ENCODE measurements at regions not wholly inside any gene's neighbourhood (a gene's known extent, or its start where the extent isn't known, plus 50 kb on each side); places are given as distances from the start of the nearest gene placed in this dataset.

GRCh38 chr2:105610576-105611332, 134.0 kb upstream of the NCK2 start:
- Mint-ChIP-seq H3K4me1 (ENCODE audit: low read depth) (no peaks in the 10 kb centered on the region), H3K9me3 (no peaks in the 10 kb centered on the region), H3K27me3 (ENCODE audit: low read depth) (no peaks in the 10 kb centered on the region), H3K4me3 (no peak overlapping the region), H3K27ac (no peak overlapping the region), H3K36me3 (ENCODE audit: low read depth) (no peaks in the 10 kb centered on the region)
- DNase-seq = no peak
- intact Hi-C loops (cut with micrococcal nuclease) = no loop called here
- CTCF ChIA-PET = no interaction called here

- H3K4me1 Mint-ChIP-seq (ENCODE audit: low read depth) = no peaks in the 10 kb centered on the region
- H3K27me3 Mint-ChIP-seq (ENCODE audit: low read depth) = no peaks in the 10 kb centered on the region
- CTCF ChIA-PET = no interaction called here
- no peak overlapping the region for H3K27ac Mint-ChIP-seq
- H3K9me3 Mint-ChIP-seq = no peaks in the 10 kb centered on the region
- no peak for DNase-seq
- H3K4me3 Mint-ChIP-seq = no peak overlapping the region
- no peaks in the 10 kb centered on the region for H3K36me3 Mint-ChIP-seq (ENCODE audit: low read depth)
- intact Hi-C loops (cut with micrococcal nuclease) = no loop called here
These were observed 134.8 kb upstream of the NCK2 start for GRCh38 chr2:105609746-105610402.

GRCh38 chr2:105607920-105608504, 136.7 kb upstream of the NCK2 start:
- H3K36me3 Mint-ChIP-seq (ENCODE audit: low read depth) = no peaks in the 10 kb centered on the region
- DNase-seq = no peak
- no peaks in the 10 kb centered on the region for H3K9me3 Mint-ChIP-seq
- H3K4me1 Mint-ChIP-seq (ENCODE audit: low read depth) = no peaks in the 10 kb centered on the region
- no peak overlapping the region for H3K27ac Mint-ChIP-seq
- H3K4me3 Mint-ChIP-seq = no peak overlapping the region
- intact Hi-C loops (cut with micrococcal nuclease) = no loop called here
- no peaks in the 10 kb centered on the region for H3K27me3 Mint-ChIP-seq (ENCODE audit: low read depth)
- CTCF ChIA-PET = no interaction called here

DNA sequence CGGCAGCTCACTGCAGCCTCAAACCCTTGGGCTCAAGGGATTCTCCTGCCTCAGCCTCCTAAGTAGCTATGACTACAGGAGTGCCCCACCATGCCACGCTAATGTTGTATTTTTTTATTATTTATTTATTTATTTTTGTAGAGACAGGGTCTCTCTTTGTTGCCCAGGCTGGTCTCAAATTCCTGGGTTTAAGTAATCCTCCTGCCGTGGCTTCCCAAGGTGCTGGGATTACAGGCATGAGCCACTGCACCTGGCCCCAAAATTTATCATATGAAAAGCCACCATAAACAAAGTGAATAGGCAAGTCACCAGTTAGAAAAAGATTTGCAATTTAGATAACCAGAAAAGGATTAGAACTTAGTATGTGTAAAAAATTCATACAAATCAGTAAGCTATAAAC, 138.6 kb upstream of the NCK2 start:
- Mint-ChIP-seq H3K27ac (no peak overlapping the region), H3K9me3 (no peaks in the 10 kb centered on the region), H3K4me1 (ENCODE audit: low read depth) (no peaks in the 10 kb centered on the region), H3K4me3 (no peak overlapping the region), H3K27me3 (ENCODE audit: low read depth) (no peaks in the 10 kb centered on the region), H3K36me3 (ENCODE audit: low read depth) (no peaks in the 10 kb centered on the region)
- intact Hi-C loops (cut with micrococcal nuclease) = no loop called here
- CTCF ChIA-PET = no interaction called here
- no peak for DNase-seq

DNA sequence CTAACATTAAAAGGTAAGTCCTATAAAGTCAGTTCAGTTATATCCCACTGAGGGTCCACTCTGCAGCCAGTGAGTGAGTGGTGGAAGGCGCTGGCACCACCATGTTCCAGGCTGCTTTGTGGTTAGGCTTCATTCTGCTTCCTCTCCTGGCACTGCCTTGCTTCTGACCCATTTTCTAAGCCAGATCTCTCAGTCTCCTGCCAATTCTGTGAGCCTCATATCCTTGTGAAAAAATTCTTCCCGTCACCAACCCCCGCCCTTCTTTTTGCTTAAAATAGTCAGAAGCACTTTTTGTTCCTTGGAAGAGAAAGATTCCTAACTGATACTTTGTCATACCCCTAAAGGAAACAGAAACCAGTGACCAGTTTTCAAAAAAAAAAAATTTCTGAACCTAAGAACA, 139.8 kb upstream of the NCK2 start:
- Mint-ChIP-seq H3K4me1 (ENCODE audit: low read depth) (no peaks in the 10 kb centered on the region), H3K27me3 (ENCODE audit: low read depth) (no peaks in the 10 kb centered on the region), H3K36me3 (ENCODE audit: low read depth) (no peaks in the 10 kb centered on the region), H3K9me3 (no peaks in the 10 kb centered on the region), H3K4me3 (no peak overlapping the region), H3K27ac (no peak overlapping the region)
- DNase-seq = no peak
- intact Hi-C loops (cut with micrococcal nuclease) = no loop called here
- CTCF ChIA-PET = interaction anchor here (0.6 kb wide), 1 partner anchor 535 kb away, joined by 3 read pairs; no protein-coding TSS in a partner anchor

DNA sequence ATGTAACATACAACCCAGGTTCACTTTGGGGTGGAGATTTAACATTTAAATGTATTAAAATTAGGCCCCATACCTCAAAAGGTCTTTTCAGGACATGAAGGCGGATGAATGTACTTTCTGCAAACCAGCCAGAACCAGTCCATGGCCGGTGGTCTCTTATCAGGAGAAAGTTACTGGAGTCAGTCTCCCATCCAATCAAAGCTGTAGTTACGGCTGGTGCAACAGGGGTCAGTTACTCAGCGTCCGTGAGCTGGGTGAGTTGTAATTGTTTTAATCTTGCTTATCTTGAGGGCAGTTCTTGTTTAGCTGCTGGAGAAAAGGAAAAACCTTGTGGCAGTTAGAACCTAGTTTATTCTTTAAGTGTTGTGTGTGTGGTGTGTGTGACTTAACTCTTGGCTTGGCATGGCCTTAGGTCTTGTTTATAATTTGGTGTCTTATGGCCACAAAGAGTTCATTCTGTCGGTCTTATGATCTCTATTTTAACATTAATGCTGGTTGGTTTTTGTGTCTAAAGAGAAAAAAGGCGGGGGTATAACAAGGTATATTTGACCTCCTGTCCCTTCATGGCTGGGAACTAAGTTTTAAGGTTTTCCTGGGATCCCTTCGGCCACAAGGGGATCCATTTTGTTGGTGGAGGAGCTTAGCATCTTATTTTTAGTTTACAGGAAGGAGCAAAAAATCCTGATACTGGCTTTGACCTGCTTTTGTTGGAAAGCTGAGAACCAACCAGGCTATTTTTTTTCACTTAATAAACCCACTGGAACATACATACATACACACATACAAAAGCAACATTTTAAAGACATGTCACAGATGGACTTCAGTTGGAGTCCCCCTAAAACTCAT, 143.5 kb upstream of the NCK2 start:
- CTCF ChIA-PET = no interaction called here
- no peak for DNase-seq
- Mint-ChIP-seq H3K9me3 (no peaks in the 10 kb centered on the region), H3K4me1 (ENCODE audit: low read depth) (peaks cover 11% of the 10 kb centered on the region), H3K27me3 (ENCODE audit: low read depth) (no peaks in the 10 kb centered on the region), H3K4me3 (no peak overlapping the region), H3K27ac (no peak overlapping the region), H3K36me3 (ENCODE audit: low read depth) (no peaks in the 10 kb centered on the region)
- intact Hi-C loops (cut with micrococcal nuclease) = no loop called here

GRCh38 chr2:105600602-105600948, 144.1 kb upstream of the NCK2 start:
- CTCF ChIA-PET = no interaction called here
- H3K4me3 Mint-ChIP-seq = no peak overlapping the region
- peaks cover 11% of the 10 kb centered on the region for H3K4me1 Mint-ChIP-seq (ENCODE audit: low read depth)
- no peaks in the 10 kb centered on the region for H3K36me3 Mint-ChIP-seq (ENCODE audit: low read depth)
- no peak overlapping the region for H3K27ac Mint-ChIP-seq
- no peaks in the 10 kb centered on the region for H3K9me3 Mint-ChIP-seq
- H3K27me3 Mint-ChIP-seq (ENCODE audit: low read depth) = no peaks in the 10 kb centered on the region
- DNase-seq = no peak
- intact Hi-C loops (cut with micrococcal nuclease) = no loop called here

- no peaks in the 10 kb centered on the region for H3K9me3 Mint-ChIP-seq
- no peaks in the 10 kb centered on the region for H3K27me3 Mint-ChIP-seq (ENCODE audit: low read depth)
- no peak overlapping the region for H3K27ac Mint-ChIP-seq
- peaks cover 11% of the 10 kb centered on the region for H3K4me1 Mint-ChIP-seq (ENCODE audit: low read depth)
- intact Hi-C loops (cut with micrococcal nuclease) = no loop called here
- no peak for DNase-seq
- H3K4me3 Mint-ChIP-seq = no peak overlapping the region
- H3K36me3 Mint-ChIP-seq (ENCODE audit: low read depth) = no peaks in the 10 kb centered on the region
- CTCF ChIA-PET = interaction anchor here (1.2 kb wide), 1 partner anchor 23 kb away, joined by 3 read pairs; no protein-coding TSS in a partner anchor
These were observed 144.7 kb upstream of the NCK2 start for GRCh38 chr2:105600037-105600442.

DNA sequence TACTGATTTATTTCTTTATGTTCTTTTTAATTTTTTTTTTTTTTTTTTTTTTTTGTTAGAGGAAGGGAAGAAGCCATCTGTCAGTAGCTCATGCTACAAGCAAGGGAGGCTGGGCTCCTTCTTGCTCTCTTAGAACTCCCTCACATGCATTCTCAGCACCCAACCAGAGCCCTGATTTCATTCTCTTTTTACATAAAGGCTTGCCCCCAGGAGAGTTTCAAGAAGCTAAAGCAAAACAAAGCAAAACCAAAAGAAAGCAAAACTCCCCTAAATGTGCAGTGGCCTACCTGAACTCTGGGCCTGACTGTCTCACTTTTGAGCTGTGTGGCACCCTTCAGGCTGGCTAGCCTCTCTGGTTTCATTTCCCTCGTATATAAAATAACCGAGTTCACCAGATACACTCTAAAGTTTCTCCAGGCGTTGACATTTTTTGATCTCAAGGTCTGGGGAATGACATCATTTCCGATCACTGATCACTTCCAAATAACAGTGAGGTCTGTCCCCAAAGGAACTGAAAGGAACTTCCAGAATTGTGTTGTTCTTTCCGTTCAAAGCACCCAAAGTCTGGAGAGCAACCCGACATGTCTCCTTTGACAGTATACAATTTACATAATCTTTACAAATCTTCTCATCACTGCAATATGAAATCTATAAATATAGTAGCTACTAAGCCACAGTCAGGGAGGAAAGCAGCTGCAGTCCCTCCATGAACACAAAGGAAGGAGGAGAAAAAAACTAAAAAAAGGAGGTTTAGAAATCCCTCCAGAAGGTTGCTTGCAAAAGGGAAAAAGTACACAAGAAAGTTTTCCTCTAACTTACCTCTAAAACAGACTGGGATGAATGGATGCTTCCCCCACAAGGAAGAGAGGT, 145.6 kb upstream of the NCK2 start:
- CTCF ChIA-PET = interaction anchor here (0.7 to 1.2 kb wide), 2 partner anchors 22 to 544 kb away, joined by 3 to 5 read pairs; no protein-coding TSS in a partner anchor
- intact Hi-C loops (cut with micrococcal nuclease) = no loop called here
- Mint-ChIP-seq H3K27me3 (ENCODE audit: low read depth) (no peaks in the 10 kb centered on the region), H3K9me3 (no peaks in the 10 kb centered on the region), H3K27ac (peak overlapping the region; percentile 54), H3K36me3 (ENCODE audit: low read depth) (no peaks in the 10 kb centered on the region), H3K4me1 (ENCODE audit: low read depth) (peaks cover 11% of the 10 kb centered on the region), H3K4me3 (no peak overlapping the region)
- no peak for DNase-seq

DNA sequence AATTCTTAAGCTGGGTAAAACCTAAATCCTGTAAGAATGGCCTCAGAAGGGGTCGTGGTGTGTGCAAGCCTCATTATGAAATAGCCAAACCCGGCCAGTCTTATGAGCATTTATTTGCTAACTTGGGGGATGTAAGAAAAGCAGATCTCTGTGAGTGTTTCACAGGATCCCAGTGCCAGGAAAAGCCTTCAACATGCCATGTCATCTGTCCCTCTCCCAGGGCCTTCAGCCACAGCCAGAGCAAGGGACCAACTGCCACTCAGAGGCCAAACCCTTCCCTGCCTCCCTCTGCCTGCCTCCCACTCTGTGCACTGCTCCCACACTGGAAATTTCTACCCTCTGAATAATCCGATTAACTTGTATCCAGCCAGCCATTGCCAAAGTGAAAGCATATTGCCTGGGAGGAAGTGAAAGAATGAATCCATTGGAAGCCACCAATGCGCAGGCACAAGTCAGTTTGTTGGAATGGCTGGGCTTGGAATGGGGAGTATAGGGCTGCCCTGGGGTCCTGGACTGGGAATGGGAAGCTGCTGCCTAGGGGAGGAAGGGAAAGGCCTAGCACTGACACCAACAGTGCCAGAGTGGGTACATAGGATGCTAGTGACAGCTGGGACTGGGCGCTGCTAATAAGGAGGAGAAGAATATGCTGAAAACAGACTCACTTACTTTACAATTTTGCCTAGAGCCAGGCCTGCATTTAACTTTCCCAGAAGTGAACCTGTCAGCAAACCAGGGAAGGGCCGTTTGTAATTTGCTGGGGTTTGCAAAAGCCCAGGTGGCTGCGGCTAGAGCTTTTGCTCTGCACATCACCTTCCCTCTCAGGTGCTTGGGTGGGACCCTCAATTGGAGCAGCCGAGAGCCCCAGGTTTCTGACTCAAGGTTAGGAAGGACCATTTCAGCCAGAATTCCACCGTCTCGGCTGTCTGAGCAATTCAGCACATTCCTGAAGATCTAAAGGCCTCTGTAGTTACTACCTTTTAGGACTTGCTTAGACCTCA, 146.6 kb upstream of the NCK2 start:
- H3K4me3 Mint-ChIP-seq = no peak overlapping the region
- no peaks in the 10 kb centered on the region for H3K36me3 Mint-ChIP-seq (ENCODE audit: low read depth)
- H3K27me3 Mint-ChIP-seq (ENCODE audit: low read depth) = no peaks in the 10 kb centered on the region
- no peak for DNase-seq
- intact Hi-C loops (cut with micrococcal nuclease) = no loop called here
- H3K27ac Mint-ChIP-seq = no peak overlapping the region
- H3K9me3 Mint-ChIP-seq = no peaks in the 10 kb centered on the region
- peaks cover 11% of the 10 kb centered on the region for H3K4me1 Mint-ChIP-seq (ENCODE audit: low read depth)
- CTCF ChIA-PET = interaction anchor here (1.2 kb wide), 1 partner anchor 143 kb away, joined by 3 read pairs; no protein-coding TSS in a partner anchor

Measured in activated naive CD4-positive, alpha-beta T cell treated with anti-CD3 and anti-CD28 coated beads for 36 hours (primary cell).